H1 (cell line): ENCODE measurements at regions not wholly inside any gene's neighbourhood (a gene's known extent, or its start where the extent isn't known, plus 50 kb on each side); places are given as distances from the start of the nearest gene placed in this dataset.

Experiments used
- CTCF ChIA-PET: fragments of 300-600 bp; sonication (Branson Sonifier 250); formaldehyde crosslinking; loops from one replicate; lab custom pipeline; 2021; ENCODE audit not compliant: partially characterized antibody; lab: Charles Lee
- POLR2A ChIA-PET: fragments of 300-600 bp; sonication (Branson Sonifier 250); formaldehyde crosslinking; loops from one replicate; lab custom pipeline; 2021; ENCODE audit warnings: inconsistent platforms; ENCODE audit not compliant: partially characterized antibody; lab: Charles Lee
- DNase-seq, 2 experiments: peaks; one replicate each; pipeline versions ENCODE4 v3.0.0 to v3.0.0-alpha.2; 2010 to 2022; ENCODE audit warnings: low spot score in 2 of 2, low read depth in 1 of 2, mixed read lengths in 1 of 2
- FAIRE-seq: peaks from 2 replicates; lab custom pipeline; 2011; peaks lifted over from hg19 to GRCh38; lab: Jason Lieb, UNC
- H2AFZ ChIP-seq: 2 replicates; pipeline ENCODE4 v1.8.1; 2012; ENCODE audit warnings: low read length, inconsistent platforms
- H2AK5ac ChIP-seq: 2 replicates; pipeline ENCODE4 v1.6.1; 2013; ENCODE audit warnings: low read depth, low read length
- H2BK120ac ChIP-seq: replicated peaks from 2 replicates; pipeline ENCODE3; 2013; ENCODE audit warnings: low read depth, low read length, inconsistent platforms
- H2BK12ac ChIP-seq: 2 replicates; pipeline ENCODE4 v1.6.1; 2013; ENCODE audit warnings: low read depth, low read length
- H2BK15ac ChIP-seq: 2 replicates; pipeline ENCODE4 v1.6.1; 2013; ENCODE audit warnings: low read length
- H2BK20ac ChIP-seq: 2 replicates; pipeline ENCODE4 v1.6.1; 2013; ENCODE audit warnings: low read length
- H2BK5ac ChIP-seq: 2 replicates; pipeline ENCODE4 v1.6.1; 2013; ENCODE audit warnings: low read depth, low read length
- H3K14ac ChIP-seq: 2 replicates; pipeline ENCODE4 v1.6.1; 2013; ENCODE audit warnings: inconsistent platforms; ENCODE audit not compliant: insufficient read length
- H3K18ac ChIP-seq: 2 replicates; pipeline ENCODE4 v1.6.1; 2013; ENCODE audit warnings: low read length; ENCODE audit errors: extremely low read depth
- H3K23ac ChIP-seq: 2 replicates; pipeline ENCODE4 v1.6.1; 2013; ENCODE audit warnings: inconsistent platforms; ENCODE audit not compliant: insufficient read length
- H3K23me2 ChIP-seq: 2 replicates; pipeline ENCODE4 v1.6.1; 2013; ENCODE audit warnings: low read depth, low read length
- H3K27ac ChIP-seq: 2 replicates; pipeline ENCODE4 v1.6.1; 2011; ENCODE audit warnings: low read depth, low read length, inconsistent platforms
- H3K27me3 ChIP-seq, 4 experiments: replicated peaks in 1 of 4; 1 replicate in 1 of 4; 2 replicates in 3 of 4; pipeline versions ENCODE4 v1.6.1 to v1.8.1; 2011 to 2013; ENCODE audit warnings: low read length in 3 of 4, mild to moderate bottlenecking in 3 of 4, inconsistent platforms in 2 of 4, mixed read lengths in 2 of 4, moderate library complexity in 1 of 4; ENCODE audit not compliant: control insufficient read depth in 3 of 4, insufficient read depth in 3 of 4; ENCODE audit errors: extremely low read depth in 1 of 4
- H3K36me3 ChIP-seq, 4 experiments: 2 replicates each; pipeline versions ENCODE4 v1.6.1 to v1.8.1; 2011 to 2013; ENCODE audit warnings: mild to moderate bottlenecking in 4 of 4, low read length in 3 of 4, moderate library complexity in 2 of 4, control low read depth in 1 of 4, inconsistent platforms in 1 of 4; ENCODE audit not compliant: insufficient read depth in 4 of 4, control insufficient read depth in 2 of 4
- H3K4ac ChIP-seq: replicated peaks from 2 replicates; pipeline ENCODE3; 2013; ENCODE audit warnings: low read length, low read depth, mixed read lengths, inconsistent platforms; ENCODE audit not compliant: insufficient read length
- H3K4me1 ChIP-seq, 4 experiments: replicated peaks in 1 of 4; 1 replicate in 1 of 4; 2 replicates in 3 of 4; pipeline versions ENCODE4 v1.6.1 to v1.8.1; 2011 to 2013; ENCODE audit warnings: low read length in 3 of 4, inconsistent platforms in 2 of 4, mixed read lengths in 1 of 4; ENCODE audit not compliant: insufficient read depth in 4 of 4, control insufficient read depth in 3 of 4
- H3K4me2 ChIP-seq, 2 experiments: 2 replicates each; pipeline versions ENCODE4 v1.6.1 to v1.8.1; 2011 to 2013; ENCODE audit warnings: low read depth in 2 of 2, low read length in 2 of 2, control low read depth in 1 of 2, inconsistent platforms in 1 of 2, mild to moderate bottlenecking in 1 of 2; ENCODE audit not compliant: insufficient read depth in 1 of 2
- H3K4me3 ChIP-seq, 4 experiments: fragments of 200-600, 300-600 bp in 1 of 4; sonication (generic), shearing (Covaris generic), sonication (Bioruptor Twin) in 1 of 4; 2 replicates each; pipeline versions ENCODE4 v1.5.1 to v1.8.1; 2011 to 2016; ENCODE audit warnings: low read length in 4 of 4, low read depth in 3 of 4, control low read depth in 2 of 4, inconsistent platforms in 2 of 4, mild to moderate bottlenecking in 2 of 4, mixed read lengths in 1 of 4, moderate library complexity in 1 of 4; ENCODE audit not compliant: insufficient read depth in 2 of 4; ENCODE audit errors: extremely low read depth in 1 of 4
- H3K56ac ChIP-seq: replicated peaks from 2 replicates; pipeline ENCODE3; 2013; ENCODE audit warnings: low read depth, mild to moderate bottlenecking, mixed read lengths, low read length, inconsistent platforms; ENCODE audit not compliant: insufficient read length
- H3K79me1 ChIP-seq: 2 replicates; pipeline ENCODE4 v1.6.1; 2013; ENCODE audit warnings: low read depth, low read length, control low read depth
- H3K79me2 ChIP-seq, 2 experiments: 2 replicates each; pipeline versions ENCODE4 v1.6.1 to v1.8.1; 2012 to 2013; ENCODE audit warnings: low read length in 2 of 2, mild to moderate bottlenecking in 2 of 2, inconsistent platforms in 1 of 2; ENCODE audit not compliant: insufficient read depth in 2 of 2, control insufficient read depth in 1 of 2
- H3K9ac ChIP-seq, 4 experiments: replicated peaks in 1 of 4; 1 replicate in 1 of 4; 2 replicates in 3 of 4; pipeline versions ENCODE4 v1.6.1 to v1.8.1; 2011 to 2013; ENCODE audit warnings: low read depth in 3 of 4, low read length in 3 of 4, control low read depth in 2 of 4, mild to moderate bottlenecking in 2 of 4, moderate library complexity in 2 of 4, inconsistent platforms in 1 of 4; ENCODE audit errors: extremely low read depth in 1 of 4
- H3K9me3 ChIP-seq, 2 experiments: 2 replicates each; pipeline versions ENCODE4 v1.6.1 to v1.8.1; 2012 to 2013; ENCODE audit warnings: mild to moderate bottlenecking in 2 of 2, moderate library complexity in 2 of 2, control low read depth in 1 of 2, inconsistent platforms in 1 of 2, low read depth in 1 of 2, low read length in 1 of 2, mixed read lengths in 1 of 2; ENCODE audit not compliant: insufficient read depth in 2 of 2
- H4K20me1 ChIP-seq, 2 experiments: replicated peaks in 1 of 2; 2 replicates each; pipeline versions ENCODE3 to v1.8.1; 2011 to 2013; ENCODE audit warnings: inconsistent platforms in 2 of 2, low read length in 2 of 2, mild to moderate bottlenecking in 1 of 2; ENCODE audit not compliant: insufficient read depth in 2 of 2, control insufficient read depth in 1 of 2
- H4K5ac ChIP-seq: 2 replicates; pipeline ENCODE4 v1.6.1; 2013; ENCODE audit warnings: low read length, low read depth, mixed read lengths, inconsistent platforms; ENCODE audit not compliant: insufficient read length
- H4K8ac ChIP-seq: 2 replicates; pipeline ENCODE4 v1.8.0; 2013; ENCODE audit warnings: mild to moderate bottlenecking, moderate library complexity, low read length, inconsistent platforms; ENCODE audit not compliant: insufficient read depth; ENCODE audit errors: extremely low read depth
- H4K91ac ChIP-seq: replicated peaks from 2 replicates; pipeline ENCODE3; 2013; ENCODE audit warnings: low read length, mixed read lengths, inconsistent platforms; ENCODE audit not compliant: insufficient read length
- CBX5 ChIP-seq: fragments of 300-800, 300-1000 bp; sonication (generic); IDR thresholded peaks from 2 replicates; pipeline ENCODE4 v1.7.1; 2016; ENCODE audit warnings: antibody characterized with exemption, low read length, low read depth
- CHD1 ChIP-seq: IDR thresholded peaks from 2 replicates; pipeline ENCODE4 v1.6.1; 2012; ENCODE audit warnings: low read depth, low read length, improper control_type of control experiment
- EGR1 ChIP-seq: IDR thresholded peaks from 2 replicates; pipeline ENCODE4 v1.6.1; 2011; ENCODE audit warnings: low read depth, low read length, borderline replicate concordance
- JUN ChIP-seq: IDR thresholded peaks from 2 replicates; pipeline ENCODE4 v1.6.1; 2011; ENCODE audit warnings: low read depth, mild to moderate bottlenecking, improper control_type of control experiment, low read length
- KDM1A ChIP-seq: fragments of 200-600, 300-600 bp; sonication (generic); IDR thresholded peaks from 2 replicates; pipeline ENCODE4 v1.7.1; 2016; ENCODE audit warnings: mild to moderate bottlenecking, low read length, borderline replicate concordance
- KDM5A ChIP-seq: fragments of 200-600 bp; IDR thresholded peaks from 2 replicates; pipeline ENCODE4 v1.7.1; 2012; ENCODE audit warnings: mild to moderate bottlenecking, low read length, inconsistent platforms, mixed read lengths
- NRF1 ChIP-seq: IDR thresholded peaks from 2 replicates; pipeline ENCODE4 v1.6.1; 2011; ENCODE audit warnings: mild to moderate bottlenecking, low read depth, low read length, improper control_type of control experiment
- RAD21 ChIP-seq, 2 experiments: IDR thresholded peaks in 1 of 2; conservative IDR thresholded peaks in 1 of 2; 2 replicates each; pipeline ENCODE4 v1.6.1; 2011; ENCODE audit warnings: low read depth in 2 of 2, low read length in 2 of 2, improper control_type of control experiment in 1 of 2, inconsistent platforms in 1 of 2, mild to moderate bottlenecking in 1 of 2, moderate library complexity in 1 of 2
- SIRT6 ChIP-seq: IDR thresholded peaks from one replicate; pipeline ENCODE4 v1.7.1; 2012; ENCODE audit warnings: low read length, inconsistent platforms
- TBP ChIP-seq: IDR thresholded peaks from 2 replicates; pipeline ENCODE4 v1.6.1; 2011; ENCODE audit warnings: low read depth, low read length, improper control_type of control experiment
- TCF12 ChIP-seq: IDR thresholded peaks from 2 replicates; pipeline ENCODE4 v1.6.1; 2011; ENCODE audit warnings: low read depth, mild to moderate bottlenecking, low read length
- WGBS, 2 experiments: shearing (Covaris generic) in 1 of 2; methylation state at CpG; one replicate each; pipeline versions ENCODE4 v1.1.6 to v1.1.7; 2013 to 2015; ENCODE audit warnings: low lambda C conversion rate in 2 of 2, mixed read lengths in 2 of 2, inconsistent platforms in 1 of 2, low coverage in 1 of 2, missing lambda C conversion rate in 1 of 2; ENCODE audit not compliant: insufficient replicate concordance in 2 of 2, insufficient coverage in 1 of 2, insufficient read length in 1 of 2; ENCODE audit errors: extremely low coverage in 1 of 2, missing lambda C conversion rate in 1 of 2; 5-methylcytosine and 5-hydroxymethylcytosine counted together
- TF ChIP-seq, protein P1 (sequence below): IDR thresholded peaks from 2 replicates; pipeline ENCODE4 v1.6.1; 2011; ENCODE audit warnings: low read length, improper control_type of control experiment

DNA sequence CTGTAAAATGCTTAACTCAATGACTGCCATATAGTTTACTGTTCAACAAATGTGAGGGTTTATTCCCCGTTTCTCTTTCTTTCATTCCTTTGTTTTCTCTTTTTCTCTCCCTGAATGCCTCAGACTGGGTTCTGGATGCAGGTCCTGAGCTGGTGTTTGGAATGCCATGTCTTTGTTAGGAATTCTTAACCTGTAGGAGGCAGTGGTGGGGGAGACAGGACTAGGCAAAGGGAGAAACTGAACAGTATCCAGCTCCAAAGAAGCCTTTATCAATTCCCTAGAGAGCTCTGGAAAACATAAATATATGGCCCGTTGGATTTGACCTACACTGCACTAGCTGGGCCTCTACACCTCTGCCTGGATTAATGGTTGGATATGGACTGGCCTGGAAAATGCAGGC, 621.2 kb upstream of the SLC35B3 start:
- Histone ChIP-seq H3K9me3 (no peaks in the 10 kb centered on the region), H3K4me2 (no peak overlapping the region), H2BK15ac (no peak overlapping the region), H3K9ac (no peak overlapping the region), H2AFZ (0 out of 2 replicates have a peak overlapping the region, but pooled peaks have one; percentile 70), H3K36me3 (no peaks in the 10 kb centered on the region), H4K5ac (no peak overlapping the region), H3K4ac (no peak overlapping the region), H3K23ac (no peak overlapping the region), H4K91ac (no peak overlapping the region), H3K4me3 (no peak overlapping the region), H2AK5ac (no peak overlapping the region), H2BK12ac (no peak overlapping the region), H3K56ac (no peak overlapping the region), H3K27me3 (no peaks in the 10 kb centered on the region), H4K8ac (no peak overlapping the region), H3K4me1 (no peaks in the 10 kb centered on the region), H3K14ac (no peak overlapping the region), H4K20me1 (no peaks in the 10 kb centered on the region), H3K79me2 (no peaks in the 10 kb centered on the region), H2BK20ac (no peak overlapping the region), H2BK120ac (no peak overlapping the region), H3K27ac (no peak overlapping the region), H3K18ac (no peak overlapping the region), H3K23me2 (no peaks in the 10 kb centered on the region), H2BK5ac (no peak overlapping the region), H3K79me1 (no peaks in the 10 kb centered on the region)
- ChIA-PET CTCF (interaction anchor here (0.5 to 1.6 kb wide), 8 partner anchors 9 to 1198 kb away, joined by 3 to 4 read pairs (median 3); no protein-coding TSS in a partner anchor), POLR2A (no interaction called here)
- FAIRE-seq: no peak
- DNase-seq: no peak
- WGBS, 2 experiments: 89% methylated on average over 2 of the region's 2 CpGs; no CpG with 5 or more reads in 1 of the 2 experiments
- TF ChIP-seq NRF1: no peak
- TF ChIP-seq EGR1: no peak
- TF ChIP-seq TCF12: no peak
- TF ChIP-seq CBX5: no peak
- TF ChIP-seq, protein P1, sequence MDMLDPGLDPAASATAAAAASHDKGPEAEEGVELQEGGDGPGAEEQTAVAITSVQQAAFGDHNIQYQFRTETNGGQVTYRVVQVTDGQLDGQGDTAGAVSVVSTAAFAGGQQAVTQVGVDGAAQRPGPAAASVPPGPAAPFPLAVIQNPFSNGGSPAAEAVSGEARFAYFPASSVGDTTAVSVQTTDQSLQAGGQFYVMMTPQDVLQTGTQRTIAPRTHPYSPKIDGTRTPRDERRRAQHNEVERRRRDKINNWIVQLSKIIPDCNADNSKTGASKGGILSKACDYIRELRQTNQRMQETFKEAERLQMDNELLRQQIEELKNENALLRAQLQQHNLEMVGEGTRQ: no peak
- no peak for TF ChIP-seq KDM5A
- TF ChIP-seq CHD1: no peak
- TF ChIP-seq RAD21 (IDR thresholded peaks at IDR 0.05 in 1 of 2, conservative IDR thresholded peaks at IDR 0.05 in 1 of 2; ENCODE audit: low read depth in 2 of 2, low read length in 2 of 2): peak; percentile 8 to 33; a peak in 2 of 4 replicates
- no peak for TF ChIP-seq JUN
- no peak for TF ChIP-seq TBP
- no peak for TF ChIP-seq SIRT6
- TF ChIP-seq KDM1A: no peak
